ENCODE measurements at regions not wholly inside any gene's neighbourhood (a gene's known extent, or its start where the extent isn't known, plus 50 kb on each side); places are given as distances from the start of the nearest gene placed in this dataset.
"Not testable (repeated sequence)": the region's sequence is repeated elsewhere in the genome, so short reads cannot be mapped to it uniquely, and the experiment has no call there.

DNA sequence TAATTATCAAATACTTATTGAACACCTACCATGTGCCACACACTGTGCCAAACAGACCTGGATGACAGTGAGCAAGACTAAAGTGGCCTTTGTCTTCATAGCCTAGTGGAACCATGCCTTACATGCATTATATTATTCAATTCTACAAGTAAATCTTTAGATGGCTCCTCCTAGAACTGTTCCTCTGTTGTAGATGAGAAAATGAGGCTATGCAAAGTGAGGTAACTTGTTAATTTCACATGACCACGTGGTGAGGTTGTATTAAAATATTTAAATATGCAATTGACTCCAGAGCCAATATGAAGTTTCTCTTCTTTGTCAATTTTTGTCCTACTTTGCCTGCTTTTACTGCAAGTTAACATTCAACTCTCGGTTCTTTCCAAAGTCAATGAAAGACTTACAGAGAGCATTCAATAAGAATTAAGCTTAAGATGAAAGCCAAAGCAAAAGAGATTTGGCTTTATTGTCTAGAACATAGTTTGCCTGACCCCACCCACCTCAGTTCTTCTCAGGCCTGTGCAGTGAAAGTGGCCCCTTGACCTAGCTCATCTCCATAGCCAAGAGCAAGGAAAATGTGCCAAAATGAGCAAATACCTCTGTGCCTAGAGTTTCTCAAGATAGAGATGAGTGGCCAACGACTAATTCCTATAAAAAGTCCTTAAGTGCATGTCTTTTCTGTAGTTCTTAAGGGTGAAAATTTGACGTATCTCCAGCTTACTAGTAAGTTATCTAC is 263.2 kb upstream of the NFIA start:
- no peak overlapping the region for H3K4me3 ChIP-seq (ENCODE audit: low read length)
- no peaks in the 10 kb centered on the region for H3K4me1 ChIP-seq (ENCODE audit: insufficient read depth, low read length)
- H3K27me3 ChIP-seq (ENCODE audit: insufficient read depth, low read length): no peaks in the 10 kb centered on the region
- H3K36me3 ChIP-seq (ENCODE audit: insufficient read depth, low read depth, low read length): no peaks in the 10 kb centered on the region
- no peaks in the 10 kb centered on the region for H3K9me3 ChIP-seq (ENCODE audit: insufficient read depth, low read depth, low read length)
- no peak overlapping the region for H3K27ac ChIP-seq (ENCODE audit: low read length)
- no peak overlapping the region for H3K9ac ChIP-seq (ENCODE audit: low read depth, low read length)

DNA sequence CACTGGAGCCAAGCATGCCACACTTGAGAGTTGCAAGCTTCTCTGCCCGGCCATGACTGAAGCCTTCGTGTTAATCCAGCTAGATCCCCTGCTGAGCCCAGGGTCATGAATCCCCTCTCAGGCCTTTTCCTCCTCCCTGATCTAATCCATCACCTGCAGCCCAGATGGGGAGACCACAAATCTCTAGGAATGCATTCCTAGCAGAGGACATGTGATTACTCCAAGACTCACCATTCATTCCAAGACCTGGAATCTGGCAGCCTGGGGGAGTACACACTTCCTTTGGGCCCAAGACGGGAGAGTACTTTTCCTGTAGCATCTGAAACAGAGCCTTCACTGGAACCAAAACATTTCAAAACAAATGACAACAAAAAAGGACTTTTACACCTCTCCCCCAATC is 269.3 kb upstream of the NFIA start:
- H3K4me3 ChIP-seq (ENCODE audit: low read length): no peak overlapping the region
- no peak overlapping the region for H3K9ac ChIP-seq (ENCODE audit: low read depth, low read length)
- H3K27ac ChIP-seq (ENCODE audit: low read length): no peak overlapping the region
- no peaks in the 10 kb centered on the region for H3K9me3 ChIP-seq (ENCODE audit: insufficient read depth, low read depth, low read length)
- no peaks in the 10 kb centered on the region for H3K4me1 ChIP-seq (ENCODE audit: insufficient read depth, low read length)
- no peaks in the 10 kb centered on the region for H3K27me3 ChIP-seq (ENCODE audit: insufficient read depth, low read length)
- H3K36me3 ChIP-seq (ENCODE audit: insufficient read depth, low read depth, low read length): no peaks in the 10 kb centered on the region

DNA sequence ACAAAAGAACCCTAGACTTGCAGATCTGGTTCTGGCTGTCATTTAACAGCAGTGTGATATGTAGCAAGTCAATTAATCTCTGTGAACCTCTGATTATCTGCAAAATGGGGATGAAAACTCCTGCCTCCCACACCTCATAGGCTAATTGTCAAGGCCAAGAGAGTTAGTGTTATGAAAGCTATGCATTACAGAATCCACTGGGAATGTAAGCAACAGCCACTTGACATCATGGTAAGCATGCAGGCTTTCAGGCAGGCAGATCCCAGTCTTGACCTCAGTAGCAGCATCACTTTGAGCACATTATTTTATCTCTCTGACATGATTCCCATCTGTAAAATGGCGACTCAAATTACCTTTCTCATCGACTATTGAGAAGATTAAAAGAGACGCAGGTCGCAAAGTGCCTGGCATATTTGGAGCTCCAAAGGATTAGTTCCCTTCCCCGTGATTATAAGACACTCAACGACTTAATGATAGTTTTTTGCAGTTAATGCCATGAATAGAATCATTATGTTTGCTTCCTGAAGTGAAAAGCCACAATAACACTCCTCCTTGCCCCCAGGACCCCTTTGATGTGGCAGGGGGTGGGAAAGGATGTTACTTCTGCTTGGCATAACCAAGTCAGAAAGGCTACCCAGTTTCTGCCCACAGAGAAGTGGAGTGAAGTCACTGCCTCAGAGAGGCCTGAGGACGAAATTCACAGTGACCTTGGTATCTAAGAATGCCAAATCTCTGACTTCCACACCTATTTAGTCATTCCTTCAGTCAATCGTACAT is 273.0 kb upstream of the NFIA start:
- H3K4me1 ChIP-seq (ENCODE audit: insufficient read depth, low read length): no peaks in the 10 kb centered on the region
- H3K27me3 ChIP-seq (ENCODE audit: insufficient read depth, low read length): no peaks in the 10 kb centered on the region
- no peaks in the 10 kb centered on the region for H3K9me3 ChIP-seq (ENCODE audit: insufficient read depth, low read depth, low read length)
- H3K4me3 ChIP-seq (ENCODE audit: low read length): no peak overlapping the region
- H3K9ac ChIP-seq (ENCODE audit: low read depth, low read length): no peak overlapping the region
- no peak overlapping the region for H3K27ac ChIP-seq (ENCODE audit: low read length)
- H3K36me3 ChIP-seq (ENCODE audit: insufficient read depth, low read depth, low read length): no peaks in the 10 kb centered on the region

DNA sequence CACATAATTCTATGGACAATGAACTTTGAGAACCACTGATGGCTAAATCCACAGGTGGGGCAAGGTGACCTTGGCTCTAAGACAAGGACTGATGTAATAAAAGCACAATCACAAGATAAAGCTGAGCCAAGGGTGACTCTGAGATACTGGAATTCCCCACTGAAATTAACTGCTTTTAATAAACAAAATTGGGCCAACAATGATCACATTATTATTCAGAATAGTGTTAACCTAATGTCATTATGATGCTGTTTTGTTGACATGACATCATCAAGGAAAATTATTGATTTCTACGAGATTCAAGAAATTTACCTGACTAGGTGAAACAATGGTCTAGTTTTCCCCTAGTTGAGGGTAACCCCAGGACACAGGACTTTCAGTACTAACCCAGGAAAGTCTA is 273.7 kb upstream of the NFIA start:
- H3K9ac ChIP-seq (ENCODE audit: low read depth, low read length): no peak overlapping the region
- no peaks in the 10 kb centered on the region for H3K36me3 ChIP-seq (ENCODE audit: insufficient read depth, low read depth, low read length)
- no peak overlapping the region for H3K4me3 ChIP-seq (ENCODE audit: low read length)

DNA sequence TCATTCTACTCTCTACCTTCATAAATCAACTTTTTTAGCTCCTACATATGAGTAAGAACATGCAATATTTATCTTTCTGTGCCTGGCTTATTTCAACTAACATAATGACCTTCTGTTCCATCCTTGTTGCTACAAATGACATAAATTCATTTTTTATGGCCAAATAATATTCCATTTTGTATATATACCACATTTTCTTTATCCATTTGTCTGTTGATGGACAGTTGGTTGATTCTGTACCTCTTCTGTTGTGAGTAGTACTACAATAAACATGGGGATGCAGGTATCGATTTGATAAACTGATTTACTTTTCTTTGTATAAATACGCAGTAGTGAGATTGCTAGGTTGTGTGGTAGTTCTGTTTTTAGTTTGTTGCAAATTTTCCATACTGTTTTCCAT is 279.5 kb upstream of the NFIA start:
- Histone ChIP-seq H3K27ac (ENCODE audit: low read length) (no peak overlapping the region), H3K9ac (ENCODE audit: low read depth, low read length) (no peak overlapping the region), H3K27me3 (ENCODE audit: insufficient read depth, low read length) (no peaks in the 10 kb centered on the region), H3K36me3 (ENCODE audit: insufficient read depth, low read depth, low read length) (no peaks in the 10 kb centered on the region), H3K9me3 (ENCODE audit: insufficient read depth, low read depth, low read length) (0 out of 2 replicates have a peak, but pooled peaks cover 4% of the 10 kb centered on the region), H3K4me3 (ENCODE audit: low read length) (no peak overlapping the region), H3K4me1 (ENCODE audit: insufficient read depth, low read length) (no peaks in the 10 kb centered on the region)

More for the DNA sequence above, 273.7 kb upstream of the NFIA start:
- Histone ChIP-seq H3K27me3 (ENCODE audit: insufficient read depth, low read length) (no peaks in the 10 kb centered on the region), H3K9me3 (ENCODE audit: insufficient read depth, low read depth, low read length) (no peaks in the 10 kb centered on the region), H3K27ac (ENCODE audit: low read length) (no peak overlapping the region), H3K4me1 (ENCODE audit: insufficient read depth, low read length) (no peaks in the 10 kb centered on the region)

DNA sequence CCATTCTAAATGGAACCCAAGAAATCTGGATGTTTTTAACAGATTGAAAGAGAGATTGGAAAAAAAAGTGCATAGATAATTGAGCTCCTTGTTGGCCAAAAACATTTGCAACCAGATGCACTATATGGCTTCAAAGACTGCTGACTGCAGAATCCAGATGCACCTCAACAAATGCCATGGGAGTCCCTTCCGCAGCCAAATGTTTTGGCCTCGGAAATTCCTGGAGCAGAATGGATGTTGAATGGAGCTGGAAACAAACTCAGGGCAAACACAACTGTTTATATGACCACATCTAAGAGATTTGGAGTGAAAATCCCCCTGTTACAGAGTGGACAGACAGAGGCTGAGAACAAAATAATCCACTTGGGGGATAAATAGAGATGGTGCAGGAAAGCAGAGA is 285.0 kb upstream of the NFIA start:
- no peak overlapping the region for H3K9ac ChIP-seq (ENCODE audit: low read depth, low read length)
- H3K27me3 ChIP-seq (ENCODE audit: insufficient read depth, low read length): no peaks in the 10 kb centered on the region
- H3K9me3 ChIP-seq (ENCODE audit: insufficient read depth, low read depth, low read length): no peaks in the 10 kb centered on the region
- no peaks in the 10 kb centered on the region for H3K4me1 ChIP-seq (ENCODE audit: insufficient read depth, low read length)
- H3K36me3 ChIP-seq (ENCODE audit: insufficient read depth, low read depth, low read length): no peaks in the 10 kb centered on the region
- no peak overlapping the region for H3K27ac ChIP-seq (ENCODE audit: low read length)
- no peak overlapping the region for H3K4me3 ChIP-seq (ENCODE audit: low read length)

DNA sequence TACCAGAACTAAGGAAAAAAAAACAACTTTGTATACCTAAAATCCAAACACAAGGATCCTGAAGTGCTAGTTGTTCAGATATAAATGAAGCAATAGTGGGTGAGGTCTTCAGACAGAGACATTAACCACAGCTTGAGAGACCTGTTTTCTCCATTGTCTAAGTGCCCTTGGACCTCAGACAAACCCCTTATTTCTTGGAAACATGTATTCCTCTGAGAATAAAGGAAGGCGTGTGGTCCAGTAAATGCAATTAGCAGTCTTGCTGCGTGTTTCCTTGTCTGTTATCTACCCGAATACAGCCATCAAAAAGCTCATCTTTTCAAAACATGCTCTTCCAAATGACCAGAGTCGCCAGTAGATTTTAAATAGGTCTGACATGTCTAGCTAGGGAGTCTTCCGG is 291.1 kb upstream of the NFIA start:
- Histone ChIP-seq H3K27me3 (ENCODE audit: insufficient read depth, low read length) (no peaks in the 10 kb centered on the region), H3K9ac (ENCODE audit: low read depth, low read length) (no peak overlapping the region), H3K27ac (ENCODE audit: low read length) (no peak overlapping the region), H3K4me1 (ENCODE audit: insufficient read depth, low read length) (no peaks in the 10 kb centered on the region; the same call in 1 of the 2 replicates), H3K4me3 (ENCODE audit: low read length) (no peak overlapping the region), H3K9me3 (ENCODE audit: insufficient read depth, low read depth, low read length) (no peaks in the 10 kb centered on the region), H3K36me3 (ENCODE audit: insufficient read depth, low read depth, low read length) (no peaks in the 10 kb centered on the region)

DNA sequence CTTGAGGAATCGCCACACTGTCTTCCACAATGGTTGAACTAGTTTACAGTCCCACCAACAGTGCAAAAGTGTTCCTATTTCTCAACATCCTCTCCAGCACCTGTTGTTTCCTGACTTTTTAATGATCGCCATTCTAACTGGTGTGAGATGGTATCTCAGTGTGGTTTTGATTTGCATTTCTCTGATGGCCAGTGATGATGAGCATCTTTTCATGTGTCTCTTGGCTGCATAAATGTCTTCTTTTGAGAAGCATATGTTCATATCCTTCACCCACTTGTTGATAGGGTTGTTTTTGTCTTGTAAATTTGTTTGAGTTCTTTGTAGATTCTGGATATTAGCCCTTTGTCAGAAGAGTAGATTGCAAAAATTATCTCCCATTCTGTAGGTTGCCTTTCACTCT is 309.3 kb upstream of the NFIA start:
- not testable (repeated sequence) for H3K9me3 ChIP-seq (ENCODE audit: insufficient read depth, low read depth, low read length); H3K9ac ChIP-seq (ENCODE audit: low read depth, low read length); H3K4me1 ChIP-seq (ENCODE audit: insufficient read depth, low read length); H3K36me3 ChIP-seq (ENCODE audit: insufficient read depth, low read depth, low read length); H3K4me3 ChIP-seq (ENCODE audit: low read length); H3K27ac ChIP-seq (ENCODE audit: low read length); H3K27me3 ChIP-seq (ENCODE audit: insufficient read depth, low read length)

DNA sequence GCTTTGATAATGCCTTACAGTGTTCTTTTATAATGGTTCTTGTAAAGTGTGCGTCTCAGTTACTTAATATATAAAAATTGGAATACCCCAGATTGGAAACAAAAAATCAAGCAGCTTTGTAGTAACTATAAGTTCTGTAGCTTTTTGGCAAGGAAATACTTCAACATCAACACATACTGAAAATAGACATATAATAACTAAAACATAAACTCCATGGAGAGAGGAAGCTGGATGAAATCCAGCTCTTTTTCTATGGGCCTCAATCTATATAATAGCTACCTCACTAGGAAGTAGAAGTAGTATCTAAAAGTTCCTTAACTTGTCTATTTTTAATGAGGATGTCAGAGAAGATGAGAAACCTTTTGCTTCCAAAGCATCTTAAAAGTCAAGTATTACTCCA is 313.3 kb upstream of the NFIA start:
- H3K27me3 ChIP-seq (ENCODE audit: insufficient read depth, low read length): no peaks in the 10 kb centered on the region
- no peak overlapping the region for H3K9ac ChIP-seq (ENCODE audit: low read depth, low read length)
- no peaks in the 10 kb centered on the region for H3K4me1 ChIP-seq (ENCODE audit: insufficient read depth, low read length)
- H3K36me3 ChIP-seq (ENCODE audit: insufficient read depth, low read depth, low read length): no peaks in the 10 kb centered on the region
- H3K27ac ChIP-seq (ENCODE audit: low read length): no peak overlapping the region
- no peak overlapping the region for H3K4me3 ChIP-seq (ENCODE audit: low read length)
- no peaks in the 10 kb centered on the region; the same call in none of the 2 replicates for H3K9me3 ChIP-seq (ENCODE audit: insufficient read depth, low read depth, low read length)

DNA sequence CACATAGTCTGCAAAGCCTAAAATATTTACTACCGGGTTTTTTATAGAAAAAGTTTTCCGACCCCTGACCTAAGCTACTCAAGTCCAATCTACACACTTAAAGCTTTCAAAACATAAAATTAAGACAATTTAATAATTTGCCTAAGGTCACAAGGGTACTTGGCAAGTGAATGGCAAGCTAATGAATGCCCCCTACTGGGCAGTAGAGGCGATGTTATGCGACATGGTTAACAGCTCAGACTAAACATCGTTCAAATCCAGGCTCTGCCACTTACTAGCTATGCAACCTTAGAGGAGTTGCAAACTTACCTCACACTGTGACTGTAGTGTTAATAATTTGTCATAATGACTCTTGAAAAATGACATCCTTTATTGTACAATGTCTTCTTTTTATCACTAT is 317.2 kb upstream of the NFIA start:
- no peaks in the 10 kb centered on the region for H3K36me3 ChIP-seq (ENCODE audit: insufficient read depth, low read depth, low read length)
- no peak overlapping the region for H3K9ac ChIP-seq (ENCODE audit: low read depth, low read length)
- no peaks in the 10 kb centered on the region for H3K27me3 ChIP-seq (ENCODE audit: insufficient read depth, low read length)
- H3K27ac ChIP-seq (ENCODE audit: low read length): no peak overlapping the region
- no peaks in the 10 kb centered on the region; the same call in 1 of the 2 replicates for H3K9me3 ChIP-seq (ENCODE audit: insufficient read depth, low read depth, low read length)
- H3K4me3 ChIP-seq (ENCODE audit: low read length): no peak overlapping the region
- H3K4me1 ChIP-seq (ENCODE audit: insufficient read depth, low read length): no peaks in the 10 kb centered on the region

DNA sequence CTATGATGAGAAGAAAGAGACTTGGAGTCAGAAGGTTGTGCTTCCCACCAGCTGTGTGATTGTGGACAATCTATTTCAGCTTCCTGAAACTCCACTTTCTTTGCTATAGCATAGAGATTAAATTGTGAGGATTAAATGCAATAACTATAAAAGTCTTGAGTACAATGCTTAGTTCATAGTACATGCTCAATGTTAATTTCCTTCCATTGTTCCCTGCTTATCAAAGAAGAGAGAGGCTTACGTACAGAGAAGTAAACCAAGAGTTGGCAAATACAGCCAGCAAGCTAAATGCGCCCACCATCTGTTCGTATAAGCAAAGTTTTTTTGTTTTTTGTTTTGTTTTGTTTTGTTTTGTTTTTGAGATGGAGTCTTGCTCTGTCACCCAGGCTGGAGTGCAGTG is 317.9 kb upstream of the NFIA start:
- H3K4me3 ChIP-seq (ENCODE audit: low read length): no peak overlapping the region
- no peaks in the 10 kb centered on the region for H3K4me1 ChIP-seq (ENCODE audit: insufficient read depth, low read length)
- no peaks in the 10 kb centered on the region for H3K27me3 ChIP-seq (ENCODE audit: insufficient read depth, low read length)
- H3K9ac ChIP-seq (ENCODE audit: low read depth, low read length): no peak overlapping the region
- H3K27ac ChIP-seq (ENCODE audit: low read length): no peak overlapping the region
- H3K36me3 ChIP-seq (ENCODE audit: insufficient read depth, low read depth, low read length): no peaks in the 10 kb centered on the region
- H3K9me3 ChIP-seq (ENCODE audit: insufficient read depth, low read depth, low read length): no peaks in the 10 kb centered on the region

DNA sequence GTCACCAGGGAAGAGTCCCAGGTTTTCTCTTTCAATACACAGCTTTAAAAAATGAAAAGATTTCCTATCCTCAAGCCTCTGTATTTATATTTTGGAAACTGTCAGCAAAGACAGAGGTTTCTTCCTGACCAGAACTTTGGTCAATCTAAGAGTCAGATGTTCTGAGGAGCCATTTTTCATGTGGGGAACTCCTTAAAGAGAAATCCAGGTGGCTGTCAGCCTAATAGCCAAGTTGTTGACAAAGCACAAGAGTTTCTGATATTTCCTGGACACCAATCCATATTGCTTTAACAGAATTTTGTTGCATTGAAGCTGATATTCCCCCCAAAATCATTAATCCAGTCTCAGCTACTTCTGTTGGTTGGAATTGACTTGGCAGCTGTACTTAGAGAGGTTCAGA is 318.6 kb upstream of the NFIA start:
- Histone ChIP-seq H3K4me1 (ENCODE audit: insufficient read depth, low read length) (no peaks in the 10 kb centered on the region), H3K27me3 (ENCODE audit: insufficient read depth, low read length) (no peaks in the 10 kb centered on the region), H3K36me3 (ENCODE audit: insufficient read depth, low read depth, low read length) (no peaks in the 10 kb centered on the region), H3K27ac (ENCODE audit: low read length) (no peak overlapping the region), H3K9me3 (ENCODE audit: insufficient read depth, low read depth, low read length) (no peaks in the 10 kb centered on the region), H3K4me3 (ENCODE audit: low read length) (no peak overlapping the region), H3K9ac (ENCODE audit: low read depth, low read length) (no peak overlapping the region)

Data from iPS-20b (cell line).